ENCODE measurements at regions not wholly inside any gene's neighbourhood (a gene's known extent, or its start where the extent isn't known, plus 50 kb on each side); places are given as distances from the start of the nearest gene placed in this dataset.
"Not testable (repeated sequence)": the region's sequence is repeated elsewhere in the genome, so short reads cannot be mapped to it uniquely, and the experiment has no call there.

DNA sequence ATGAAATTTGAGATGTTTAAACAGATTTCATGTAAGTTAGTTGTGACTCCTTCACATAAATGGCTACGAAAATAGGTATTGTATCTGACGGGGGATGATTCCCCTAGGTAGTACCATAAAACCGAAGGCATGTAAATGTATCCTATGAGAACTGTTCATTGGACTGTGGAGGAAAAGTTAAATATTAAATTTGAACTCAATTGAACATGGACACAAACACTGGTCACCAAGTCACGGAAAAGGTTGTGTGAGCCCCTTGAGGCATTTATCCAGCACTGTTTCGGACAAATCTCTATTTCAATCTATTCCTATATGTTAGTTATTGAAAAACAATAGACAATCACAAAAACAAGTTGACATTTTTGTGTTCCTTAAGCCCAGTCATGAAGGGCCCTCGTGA lies 1014.3 kb upstream of the NOVA1 start:
- TF ChIP-seq, protein P1, sequence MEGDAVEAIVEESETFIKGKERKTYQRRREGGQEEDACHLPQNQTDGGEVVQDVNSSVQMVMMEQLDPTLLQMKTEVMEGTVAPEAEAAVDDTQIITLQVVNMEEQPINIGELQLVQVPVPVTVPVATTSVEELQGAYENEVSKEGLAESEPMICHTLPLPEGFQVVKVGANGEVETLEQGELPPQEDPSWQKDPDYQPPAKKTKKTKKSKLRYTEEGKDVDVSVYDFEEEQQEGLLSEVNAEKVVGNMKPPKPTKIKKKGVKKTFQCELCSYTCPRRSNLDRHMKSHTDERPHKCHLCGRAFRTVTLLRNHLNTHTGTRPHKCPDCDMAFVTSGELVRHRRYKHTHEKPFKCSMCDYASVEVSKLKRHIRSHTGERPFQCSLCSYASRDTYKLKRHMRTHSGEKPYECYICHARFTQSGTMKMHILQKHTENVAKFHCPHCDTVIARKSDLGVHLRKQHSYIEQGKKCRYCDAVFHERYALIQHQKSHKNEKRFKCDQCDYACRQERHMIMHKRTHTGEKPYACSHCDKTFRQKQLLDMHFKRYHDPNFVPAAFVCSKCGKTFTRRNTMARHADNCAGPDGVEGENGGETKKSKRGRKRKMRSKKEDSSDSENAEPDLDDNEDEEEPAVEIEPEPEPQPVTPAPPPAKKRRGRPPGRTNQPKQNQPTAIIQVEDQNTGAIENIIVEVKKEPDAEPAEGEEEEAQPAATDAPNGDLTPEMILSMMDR (conservative IDR thresholded peaks at IDR 0.05; ENCODE audit: low read depth, low read length), result no peak
- DNase-seq (ENCODE audit: low read depth), result no peak
- H3K4me3 ChIP-seq (ENCODE audit: low read length), result peak overlapping the region; percentile 42

DNA sequence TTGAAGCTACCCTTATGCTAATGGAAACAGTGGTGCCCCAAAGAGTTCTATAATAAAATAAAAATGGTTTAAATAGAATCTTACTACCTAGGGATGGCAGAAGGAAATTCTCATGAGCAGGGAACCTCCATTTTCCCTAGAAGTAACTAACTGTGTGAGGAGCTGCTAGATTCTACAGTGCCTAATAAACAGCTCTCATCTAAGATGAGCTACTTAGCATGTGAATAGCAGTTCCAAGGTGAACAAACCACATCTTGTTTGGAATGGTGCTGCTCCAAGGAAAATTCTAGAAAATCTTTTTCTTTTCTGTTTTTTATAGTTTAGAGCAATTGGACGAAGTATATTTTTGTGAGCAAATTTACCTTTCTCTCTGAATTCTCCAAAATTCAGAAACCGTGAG lies 1015.3 kb upstream of the NOVA1 start:
- peak overlapping the region; percentile 42 for H3K4me3 ChIP-seq (ENCODE audit: low read length)
- TF ChIP-seq, protein P1 (conservative IDR thresholded peaks at IDR 0.05; ENCODE audit: low read depth, low read length), result no peak
- DNase-seq (ENCODE audit: low read depth), result no peak

GRCh38 chr14:27623782-27624181 lies 1025.9 kb upstream of the NOVA1 start:
- TF ChIP-seq, protein P1 (conservative IDR thresholded peaks at IDR 0.05; ENCODE audit: low read depth, low read length), result no peak
- no peak overlapping the region for H3K4me3 ChIP-seq (ENCODE audit: low read length)
- DNase-seq (ENCODE audit: low read depth), result no peak

- TF ChIP-seq, protein P1 (conservative IDR thresholded peaks at IDR 0.05; ENCODE audit: low read depth, low read length), result no peak
- no peak for DNase-seq (ENCODE audit: low read depth)
- H3K4me3 ChIP-seq (ENCODE audit: low read length), result no peak overlapping the region
Measured at GRCh38 chr14:27634056-27634970, 1036.5 kb upstream of the NOVA1 start.

DNA sequence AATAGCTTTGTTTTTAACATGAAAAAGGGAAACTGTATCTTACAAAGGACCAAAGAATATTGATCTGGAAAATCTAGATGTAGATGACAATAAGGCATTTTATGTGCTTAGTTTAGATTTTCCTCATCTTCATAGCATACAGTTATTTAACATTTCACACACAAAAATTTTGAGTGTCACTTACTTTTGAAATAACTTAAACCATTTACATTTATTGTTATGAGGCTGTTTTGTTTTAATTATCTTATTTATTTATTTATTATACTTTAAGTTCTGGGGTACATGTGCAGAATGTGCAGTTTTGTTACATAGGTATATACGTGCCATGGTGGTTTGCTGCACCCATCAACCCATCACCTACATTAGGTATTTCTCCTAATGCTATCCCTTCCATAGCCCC lies 1042.9 kb upstream of the NOVA1 start:
- not testable (repeated sequence) for DNase-seq (ENCODE audit: low read depth); H3K4me3 ChIP-seq (ENCODE audit: low read length)

- DNase-seq (ENCODE audit: low read depth), result no peak
- TF ChIP-seq, protein P1 (conservative IDR thresholded peaks at IDR 0.05; ENCODE audit: low read depth, low read length), result no peak
- no peak overlapping the region for H3K4me3 ChIP-seq (ENCODE audit: low read length)
Measured at GRCh38 chr14:27642251-27642866, 1044.5 kb upstream of the NOVA1 start.

- TF ChIP-seq, protein P1 (conservative IDR thresholded peaks at IDR 0.05; ENCODE audit: low read depth, low read length), result no peak
- no peak overlapping the region for H3K4me3 ChIP-seq (ENCODE audit: low read length)
- no peak for DNase-seq (ENCODE audit: low read depth)
Measured at GRCh38 chr14:27660683-27661082, 1062.8 kb upstream of the NOVA1 start.
